GM19468 (cell line): ENCODE measurements at regions not wholly inside any gene's neighbourhood (a gene's known extent, or its start where the extent isn't known, plus 50 kb on each side); places are given as distances from the start of the nearest gene placed in this dataset.
A peak's percentile ranks its signal among the peaks of the same experiment; 100 is the strongest.
"Not testable (repeated sequence)": the region's sequence is repeated elsewhere in the genome, so short reads cannot be mapped to it uniquely, and the experiment has no call there.

ENCODE experiments used
- ATAC-seq: cut with Tn5 transposase; IDR thresholded peaks from one replicate; pipeline ENCODE4 v1.9.1; 2021; ENCODE audit warnings: mild to moderate bottlenecking, moderate library complexity, moderate number of reproducible peaks; ENCODE audit not compliant: unreplicated experiment; ENCODE audit errors: extremely low read depth

GRCh38 chr12:92987362-92987761 is 58.3 kb upstream of the EEA1 start:
- ATAC-seq, result no peak

GRCh38 chr12:92987846-92988621 is 58.9 kb upstream of the EEA1 start:
- ATAC-seq, result peak; percentile 95

- ATAC-seq, result no peak
Measured at GRCh38 chr12:92988622-92989130, 59.6 kb upstream of the EEA1 start.

- ATAC-seq, result no peak
Measured at GRCh38 chr12:92989715-92990484, 60.8 kb upstream of the EEA1 start.

- ATAC-seq, result no peak
Measured at GRCh38 chr12:92991134-92991533, 62.0 kb upstream of the EEA1 start.

GRCh38 chr12:92992041-92992440 is 62.9 kb upstream of the EEA1 start:
- ATAC-seq, result no peak

GRCh38 chr12:92993259-92993658 is 64.2 kb upstream of the EEA1 start:
- ATAC-seq, result no peak

- peak; percentile 59 for ATAC-seq
Measured at GRCh38 chr12:92995258-92995903, 66.3 kb upstream of the EEA1 start.

- ATAC-seq, result no peak
Measured at GRCh38 chr12:93000026-93000425, 70.9 kb upstream of the EEA1 start.

- no peak for ATAC-seq
Measured at GRCh38 chr12:93001407-93001806, 72.3 kb upstream of the EEA1 start.

GRCh38 chr12:93002293-93003054 is 73.4 kb upstream of the EEA1 start:
- ATAC-seq, result no peak

GRCh38 chr12:93003531-93004239 is 74.6 kb upstream of the EEA1 start:
- ATAC-seq, result no peak

GRCh38 chr12:93005928-93006392 is 76.9 kb upstream of the EEA1 start:
- no peak for ATAC-seq

- ATAC-seq, result no peak
Measured at GRCh38 chr12:93006471-93007208, 77.5 kb upstream of the EEA1 start.

- ATAC-seq, result no peak
Measured at GRCh38 chr12:93007544-93007943, 78.4 kb upstream of the EEA1 start.

GRCh38 chr12:93008044-93008778 is 79.1 kb upstream of the EEA1 start:
- peak; percentile 83 for ATAC-seq

GRCh38 chr12:93008880-93009279 is 79.8 kb upstream of the EEA1 start:
- ATAC-seq, result not testable (repeated sequence)

GRCh38 chr12:93009533-93009932 is 80.4 kb upstream of the EEA1 start:
- no peak for ATAC-seq
